IMR-90 (cell line): ENCODE measurements at regions not wholly inside any gene's neighbourhood (a gene's known extent, or its start where the extent isn't known, plus 50 kb on each side); places are given as distances from the start of the nearest gene placed in this dataset.

Source experiments
- ATAC-seq: fragments of 200-7000 bp; cut with Tn5 transposase; 2 replicates; pipeline ENCODE4 v1.9.1; 2020; ENCODE audit warnings: low read depth, mild to moderate bottlenecking, moderate library complexity
- BruUV-seq: library from RNA; stranded (reverse); fragments of 400-500 nt; replicated peaks from 2 replicates; lab custom pipeline; 2021; lab: Mats Ljungman, UMichigan
- CTCF ChIA-PET: fragments of 300-600 bp; formaldehyde crosslinking; extraction: SDS; loops from one replicate; lab custom pipeline; 2021; ENCODE audit warnings: antibody characterized with exemption; lab: Yijun Ruan, JAX
- POLR2A ChIA-PET: fragments of 300-600 bp; sonication (Branson Sonifier 250); formaldehyde crosslinking; loops from one replicate; lab custom pipeline; 2022; ENCODE audit warnings: antibody characterized with exemption; ENCODE audit not compliant: unreplicated experiment; lab: Charles Lee
- DNase-seq: peaks from one replicate; pipeline ENCODE4 v3.0.0; 2013
- H2AFZ ChIP-seq: replicated peaks from 2 replicates; pipeline ENCODE3; 2013; ENCODE audit warnings: low read length, mild to moderate bottlenecking; ENCODE audit not compliant: poor library complexity
- H2AK5ac ChIP-seq: 2 replicates; pipeline ENCODE4 v1.6.1; 2013; ENCODE audit warnings: low read depth, low read length, inconsistent platforms
- H2AK9ac ChIP-seq: replicated peaks from 2 replicates; pipeline ENCODE3; 2013; ENCODE audit warnings: mild to moderate bottlenecking, low read depth, low read length, moderate library complexity; ENCODE audit not compliant: poor library complexity
- H2BK120ac ChIP-seq: 2 replicates; pipeline ENCODE4 v1.6.1; 2013; ENCODE audit warnings: low read depth, low read length, inconsistent platforms
- H2BK15ac ChIP-seq: 3 replicates; pipeline ENCODE4 v1.6.1; 2013; ENCODE audit warnings: low read depth, low read length, inconsistent platforms
- H2BK20ac ChIP-seq: 2 replicates; pipeline ENCODE4 v1.6.1; 2013; ENCODE audit warnings: low read depth, mild to moderate bottlenecking, inconsistent platforms, low read length, moderate library complexity
- H2BK5ac ChIP-seq: 2 replicates; pipeline ENCODE4 v1.6.1; 2013; ENCODE audit warnings: mild to moderate bottlenecking, low read depth, low read length, inconsistent platforms; ENCODE audit not compliant: poor library complexity, severe bottlenecking
- H3K14ac ChIP-seq: replicated peaks from 2 replicates; pipeline ENCODE4 v1.6.1; 2013; ENCODE audit warnings: low read depth, low read length, inconsistent platforms
- H3K18ac ChIP-seq: 2 replicates; pipeline ENCODE4 v1.6.1; 2013; ENCODE audit warnings: low read depth, low read length, control low read depth
- H3K23ac ChIP-seq: 2 replicates; pipeline ENCODE4 v1.6.1; 2013; ENCODE audit warnings: low read depth, low read length, inconsistent platforms
- H3K27ac ChIP-seq: 2 replicates; pipeline ENCODE4 v1.5.1; 2013; ENCODE audit warnings: mild to moderate bottlenecking, control low read depth, low read length; ENCODE audit not compliant: insufficient read depth
- H3K27me3 ChIP-seq: 2 replicates; pipeline ENCODE4 v1.6.1; 2013; ENCODE audit warnings: low read length; ENCODE audit not compliant: control insufficient read depth, insufficient read depth
- H3K36me3 ChIP-seq: 2 replicates; pipeline ENCODE4 v1.6.1; 2013; ENCODE audit warnings: low read length, mixed read lengths; ENCODE audit not compliant: control insufficient read depth, insufficient read depth
- H3K4ac ChIP-seq: 2 replicates; pipeline ENCODE4 v1.6.1; 2013; ENCODE audit warnings: low read depth, low read length, inconsistent platforms
- H3K4me1 ChIP-seq: 2 replicates; pipeline ENCODE4 v1.6.1; 2013; ENCODE audit warnings: low read length, mixed read lengths; ENCODE audit not compliant: control insufficient read depth, insufficient read depth
- H3K4me2 ChIP-seq: 2 replicates; pipeline ENCODE4 v1.6.1; 2013; ENCODE audit warnings: low read depth, mild to moderate bottlenecking, control low read depth, low read length, moderate library complexity
- H3K4me3 ChIP-seq: 2 replicates; pipeline ENCODE4 v1.5.1; 2013; ENCODE audit warnings: low read depth, mild to moderate bottlenecking, control low read depth, low read length, moderate library complexity; ENCODE audit not compliant: insufficient read depth
- H3K56ac ChIP-seq: 2 replicates; pipeline ENCODE4 v1.6.1; 2013; ENCODE audit warnings: low read length, inconsistent platforms; ENCODE audit not compliant: insufficient read depth; ENCODE audit errors: extremely low read depth
- H3K79me1 ChIP-seq, 2 experiments: 2 replicates each; pipeline ENCODE4 v1.6.1; 2013; ENCODE audit warnings: low read length in 2 of 2, inconsistent platforms in 1 of 2, low read depth in 1 of 2
- H3K9ac ChIP-seq: 2 replicates; pipeline ENCODE4 v1.6.1; 2013; ENCODE audit warnings: low read depth, low read length, control low read depth
- H3K9me1 ChIP-seq: 2 replicates; pipeline ENCODE4 v1.6.1; 2013; ENCODE audit warnings: low read length, inconsistent platforms; ENCODE audit not compliant: insufficient read depth
- H3K9me3 ChIP-seq: 2 replicates; pipeline ENCODE4 v1.6.1; 2013; ENCODE audit warnings: low read length; ENCODE audit not compliant: control insufficient read depth, insufficient read depth
- H4K20me1 ChIP-seq: 2 replicates; pipeline ENCODE4 v1.6.1; 2013; ENCODE audit warnings: low read length, inconsistent platforms; ENCODE audit not compliant: insufficient read depth
- H4K5ac ChIP-seq: 2 replicates; pipeline ENCODE4 v1.6.1; 2013; ENCODE audit warnings: mild to moderate bottlenecking, low read depth, low read length, control low read depth
- H4K8ac ChIP-seq, 2 experiments: 2 replicates each; pipeline ENCODE4 v1.6.1; 2013; ENCODE audit warnings: low read depth in 2 of 2, low read length in 2 of 2, control low read depth in 1 of 2, inconsistent platforms in 1 of 2
- H4K91ac ChIP-seq: 2 replicates; pipeline ENCODE4 v1.6.1; 2013; ENCODE audit warnings: low read depth, low read length, inconsistent platforms; ENCODE audit not compliant: insufficient read depth
- BHLHE40 ChIP-seq: fragments of 150-350 bp; IDR thresholded peaks from 2 replicates; pipeline ENCODE4 v1.6.1; 2016; ENCODE audit warnings: mild to moderate bottlenecking, low read depth, low read length
- FOS ChIP-seq: fragments of 150-350 bp; IDR thresholded peaks from 2 replicates; pipeline ENCODE4 v1.6.1; 2016; ENCODE audit warnings: low read depth, low read length
- MAFK ChIP-seq: IDR thresholded peaks from 2 replicates; pipeline ENCODE4 v1.6.1; 2012; ENCODE audit warnings: low read depth, low read length, improper control_type of control experiment
- NFE2L2 ChIP-seq: fragments of 150-350 bp; IDR thresholded peaks from 2 replicates; pipeline ENCODE4 v1.6.1; 2016; ENCODE audit warnings: low read depth, mild to moderate bottlenecking, low read length
- RFX5 ChIP-seq: IDR thresholded peaks from 2 replicates; pipeline ENCODE4 v1.8.0; 2012; ENCODE audit warnings: low read depth, mild to moderate bottlenecking, low read length, moderate library complexity
- WGBS, 2 experiments: methylation state at CpG; one replicate each; pipeline versions ENCODE4 v1.1.5 to v1.1.7; 2013; ENCODE audit warnings: missing lambda C conversion rate in 2 of 2; ENCODE audit not compliant: insufficient read length in 1 of 2; ENCODE audit errors: extremely low coverage in 2 of 2; 5-methylcytosine and 5-hydroxymethylcytosine counted together
- dilution Hi-C: fragments of 300-500 bp; cut with HindIII; formaldehyde crosslinking; loops from one replicate; pipeline ENCODE4 v1.14.3; 2018; ENCODE audit warnings: low sequenced_read_pairs; ENCODE audit not compliant: unreplicated experiment
- in situ Hi-C: fragments of 300-500 bp; cut with MboI; formaldehyde crosslinking; loops from 3 replicates; pipeline ENCODE4 v1.14.3; 2019; ENCODE audit warnings: low sequenced_read_pairs, inconsistent platforms, mixed read lengths
- intact Hi-C: fragments of 100-400 bp; cut with micrococcal nuclease; formaldehyde crosslinking; loops from 2 replicates; pipeline ENCODE4 v1.10.0; 2022

DNA sequence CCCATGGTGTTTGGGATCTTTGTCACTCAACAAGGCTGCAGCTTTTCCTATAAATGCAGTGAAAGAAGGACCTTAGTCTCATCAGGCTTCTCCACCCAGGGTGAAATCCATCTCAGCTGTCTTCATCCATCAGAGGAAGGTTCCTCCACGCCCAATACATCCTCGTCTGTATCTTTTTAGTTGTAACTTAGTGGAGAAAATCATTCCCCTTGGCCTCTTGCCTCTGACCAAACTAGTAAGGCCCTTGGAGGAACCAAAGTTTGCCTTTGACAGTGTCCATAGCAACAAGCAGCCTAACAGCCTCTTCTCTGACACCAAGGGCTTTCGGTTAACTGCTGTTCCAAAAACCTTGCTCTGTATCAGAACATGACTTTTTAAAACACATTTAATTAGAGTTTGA lies 230.3 kb upstream of the ECI2 start:
- Histone ChIP-seq H3K18ac (no peak overlapping the region), H4K8ac (no peak overlapping the region), H3K56ac (no peak overlapping the region), H2BK120ac (peak overlapping the region; percentile 9; the same call in 1 of the 2 replicates), H2AK9ac (no peak overlapping the region), H3K79me1 (no peaks in the 10 kb centered on the region), H3K4me2 (no peak overlapping the region), H3K9ac (no peak overlapping the region), H3K36me3 (no peaks in the 10 kb centered on the region), H2BK15ac (no peak overlapping the region), H3K4ac (peak overlapping the region; percentile 36; the same call in 1 of the 2 replicates), H2BK5ac (no peak overlapping the region), H3K4me1 (peaks cover 13% of the 10 kb centered on the region), H4K20me1 (no peaks in the 10 kb centered on the region), H3K23ac (no peak overlapping the region), H3K14ac (no peak overlapping the region), H3K27me3 (no peaks in the 10 kb centered on the region), H2AK5ac (no peak overlapping the region; the same call in 1 of the 2 replicates), H3K9me1 (peaks cover 14% of the 10 kb centered on the region), H4K5ac (no peak overlapping the region), H4K91ac (0 out of 2 replicates have a peak overlapping the region, but pooled peaks have one; percentile 12), H2BK20ac (no peak overlapping the region), H3K27ac (no peak overlapping the region), H3K9me3 (no peaks in the 10 kb centered on the region), H2AFZ (no peak overlapping the region), H3K4me3 (no peak overlapping the region)
- dilution Hi-C loops (no loop called here), in situ Hi-C loops (no loop called here), intact Hi-C loops (no loop called here)
- TF ChIP-seq NFE2L2 (no peak), MAFK (no peak), RFX5 (no peak), BHLHE40 (no peak), FOS (no peak)
- no CpG with 5 or more reads among the region's 3 CpGs for whole genome bisulfite sequencing, 2 experiments
- ATAC-seq (no peak), DNase-seq (no peak)
- CTCF ChIA-PET: interaction anchor here (0.6 kb wide), 1 partner anchor 323 kb away, joined by 3 read pairs; no protein-coding TSS in a partner anchor
- BruUV-seq: no TSS peak
- POLR2A ChIA-PET: no interaction called here
